GM12872 (cell line): ENCODE measurements at regions not wholly inside any gene's neighbourhood (a gene's known extent, or its start where the extent isn't known, plus 50 kb on each side); places are given as distances from the start of the nearest gene placed in this dataset.

Experiments used
- TF ChIP-seq, protein P1 (sequence below): IDR thresholded peaks from 3 replicates; pipeline ENCODE4 v1.5.1; 2011; ENCODE audit warnings: low read depth, mild to moderate bottlenecking, low read length, moderate library complexity; ENCODE audit not compliant: insufficient read depth

DNA sequence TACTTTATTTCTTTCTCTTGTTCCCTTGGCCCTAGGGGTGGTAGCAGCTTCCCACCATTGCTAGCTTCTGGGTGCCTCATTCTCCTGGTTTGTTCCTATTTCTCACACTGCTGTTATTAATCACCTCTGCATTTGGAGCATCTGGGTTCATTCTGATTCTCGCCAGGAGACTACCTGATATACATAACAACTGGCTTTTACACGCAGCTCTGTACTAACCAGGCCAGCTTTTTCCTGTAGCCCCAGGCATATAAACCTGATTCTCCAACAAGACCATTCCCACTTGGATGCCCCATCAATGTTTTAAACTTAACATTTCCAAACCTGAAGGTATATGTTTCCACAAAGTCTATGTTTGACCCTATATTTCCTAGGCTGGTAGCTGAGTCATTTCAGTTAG, 403.9 kb upstream of the DCC start:
- TF ChIP-seq, protein P1, sequence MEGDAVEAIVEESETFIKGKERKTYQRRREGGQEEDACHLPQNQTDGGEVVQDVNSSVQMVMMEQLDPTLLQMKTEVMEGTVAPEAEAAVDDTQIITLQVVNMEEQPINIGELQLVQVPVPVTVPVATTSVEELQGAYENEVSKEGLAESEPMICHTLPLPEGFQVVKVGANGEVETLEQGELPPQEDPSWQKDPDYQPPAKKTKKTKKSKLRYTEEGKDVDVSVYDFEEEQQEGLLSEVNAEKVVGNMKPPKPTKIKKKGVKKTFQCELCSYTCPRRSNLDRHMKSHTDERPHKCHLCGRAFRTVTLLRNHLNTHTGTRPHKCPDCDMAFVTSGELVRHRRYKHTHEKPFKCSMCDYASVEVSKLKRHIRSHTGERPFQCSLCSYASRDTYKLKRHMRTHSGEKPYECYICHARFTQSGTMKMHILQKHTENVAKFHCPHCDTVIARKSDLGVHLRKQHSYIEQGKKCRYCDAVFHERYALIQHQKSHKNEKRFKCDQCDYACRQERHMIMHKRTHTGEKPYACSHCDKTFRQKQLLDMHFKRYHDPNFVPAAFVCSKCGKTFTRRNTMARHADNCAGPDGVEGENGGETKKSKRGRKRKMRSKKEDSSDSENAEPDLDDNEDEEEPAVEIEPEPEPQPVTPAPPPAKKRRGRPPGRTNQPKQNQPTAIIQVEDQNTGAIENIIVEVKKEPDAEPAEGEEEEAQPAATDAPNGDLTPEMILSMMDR = no peak

DNA sequence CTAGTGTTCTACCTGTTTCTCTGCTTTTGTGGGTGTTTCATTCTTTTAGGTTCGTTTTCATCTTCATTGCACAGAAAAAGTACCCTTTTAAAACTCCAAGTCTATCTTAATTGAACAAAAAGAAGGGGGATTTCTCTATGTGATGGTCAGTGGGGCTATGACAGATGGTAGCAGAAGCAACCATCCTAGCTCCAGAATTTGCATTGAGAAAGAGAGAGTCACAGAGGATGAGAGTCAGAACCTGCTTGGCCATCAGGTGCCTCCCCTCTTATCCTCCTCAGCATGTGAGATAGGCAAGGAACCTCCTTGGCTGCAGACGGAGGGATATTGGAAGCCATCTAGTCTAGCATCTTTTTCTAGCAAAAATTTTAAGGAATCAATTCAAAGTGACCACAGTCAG, 398.0 kb upstream of the DCC start:
- TF ChIP-seq, protein P1 = no peak

DNA sequence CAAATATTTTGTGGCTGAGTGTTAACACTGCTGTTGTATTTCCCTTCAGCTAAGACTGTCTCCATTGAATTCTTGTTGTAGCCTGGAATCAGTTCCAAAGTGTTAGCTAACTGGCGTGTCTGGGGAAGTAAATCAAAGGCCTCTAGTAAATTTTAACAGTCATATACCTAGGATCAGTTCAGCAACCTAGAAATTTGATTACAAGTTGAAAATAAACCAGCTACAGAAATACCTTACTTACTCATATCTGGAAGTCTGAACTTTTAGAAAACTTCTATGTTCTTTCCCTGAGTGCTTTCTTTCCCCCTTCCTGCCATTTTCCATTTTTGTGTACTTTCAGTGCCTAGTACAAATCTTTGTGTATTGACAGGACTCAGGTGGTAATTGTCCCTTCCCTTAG, 396.7 kb upstream of the DCC start:
- TF ChIP-seq, protein P1 = no peak

DNA sequence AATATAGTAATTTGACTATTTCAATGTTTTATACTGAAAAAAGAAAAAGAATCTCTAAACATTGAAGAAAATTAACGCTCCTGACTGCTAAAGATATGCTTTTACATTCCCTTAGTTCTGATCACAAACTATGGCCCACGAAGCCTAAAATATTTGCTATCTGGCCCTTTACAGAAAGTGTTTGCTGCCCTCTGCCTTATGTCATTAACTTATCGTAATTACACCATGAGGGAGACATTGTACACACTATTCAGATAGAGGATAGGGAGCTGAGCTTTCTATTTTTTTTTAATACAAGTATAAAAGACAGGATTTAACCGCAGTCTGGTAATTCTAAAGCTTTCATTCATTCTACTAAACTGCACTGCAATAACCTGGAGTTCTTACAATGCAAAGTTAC, 393.1 kb upstream of the DCC start:
- TF ChIP-seq, protein P1 = no peak

DNA sequence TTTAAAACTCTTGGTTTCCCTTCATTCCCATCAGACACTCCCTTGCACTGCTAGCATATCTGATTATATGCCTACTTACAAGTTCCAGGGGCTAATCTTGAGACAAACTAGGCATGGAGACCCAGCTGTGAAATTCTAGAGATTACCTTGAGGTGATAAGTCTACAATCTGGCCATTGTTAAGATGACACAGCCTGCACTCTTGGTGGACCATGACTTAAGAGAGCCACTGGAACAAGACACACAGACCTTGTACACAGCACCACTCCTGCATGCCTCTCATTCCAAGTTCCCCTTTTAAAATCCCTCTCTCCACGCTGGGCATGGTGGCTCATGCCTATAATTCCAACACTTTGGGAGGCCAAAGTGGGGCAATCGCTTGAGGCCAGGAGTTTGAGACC, 387.2 kb upstream of the DCC start:
- TF ChIP-seq, protein P1 = no peak

DNA sequence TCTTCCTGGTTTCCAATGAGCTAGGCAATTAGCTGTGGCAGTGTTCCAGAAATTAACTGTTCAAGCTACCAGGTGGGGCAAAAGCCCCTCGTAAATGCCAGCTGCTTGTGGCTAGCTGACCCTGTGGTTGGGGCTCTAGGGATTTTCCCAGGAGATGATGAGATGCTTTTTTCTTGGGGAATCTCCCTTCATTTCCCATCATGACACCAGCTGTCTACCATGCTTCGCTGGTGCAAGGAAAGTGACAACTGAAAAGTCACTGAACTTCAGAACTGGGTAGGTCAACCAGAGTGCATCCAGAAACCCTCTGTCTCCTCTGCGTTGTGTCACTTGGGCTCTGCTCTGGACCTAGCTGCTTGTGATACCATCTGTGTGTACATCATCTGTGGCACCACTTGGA, 386.5 kb upstream of the DCC start:
- TF ChIP-seq, protein P1 = no peak

DNA sequence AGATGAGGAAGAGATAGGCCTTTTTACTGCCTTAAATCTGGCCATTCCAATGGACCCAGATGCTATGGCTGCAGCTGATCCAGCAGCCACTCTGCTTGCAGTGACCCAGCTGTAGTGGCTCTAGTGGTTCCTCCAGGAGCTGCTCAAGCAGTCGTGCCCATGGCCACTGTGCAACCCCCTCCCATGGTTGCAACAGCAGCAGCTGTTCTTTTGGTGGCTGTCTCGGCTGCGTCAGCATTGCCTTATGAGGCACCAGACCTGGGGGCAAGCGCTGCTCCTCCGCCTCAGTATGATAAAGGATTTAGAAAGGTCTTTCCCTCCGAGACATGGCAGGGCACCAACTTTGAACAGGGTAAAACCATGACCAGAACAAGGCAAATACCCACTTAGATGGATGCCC, 384.9 kb upstream of the DCC start:
- TF ChIP-seq, protein P1 = no peak

DNA sequence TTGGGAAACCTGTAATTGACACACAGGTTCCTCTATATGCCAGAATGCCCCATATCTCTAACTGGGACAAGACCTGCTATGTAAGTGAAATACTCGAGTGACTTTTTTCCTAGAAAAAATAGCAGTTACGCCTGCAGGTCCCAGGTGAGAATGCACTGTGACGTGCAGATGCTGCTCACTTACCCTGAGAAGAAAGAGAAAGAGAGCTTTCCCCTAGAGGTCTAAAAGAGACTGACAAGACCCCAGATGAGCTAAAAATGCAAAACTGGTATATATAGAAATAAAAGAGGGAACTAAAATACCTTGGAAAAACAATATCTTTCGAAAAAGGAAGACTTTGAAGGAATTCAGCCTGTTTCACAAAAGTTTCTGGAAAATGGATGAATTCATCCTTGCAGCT, 383.0 kb upstream of the DCC start:
- TF ChIP-seq, protein P1 = no peak
